Kidney (tissue), 13 donors: ENCODE measurements at regions not wholly inside any gene's neighbourhood (a gene's known extent, or its start where the extent isn't known, plus 50 kb on each side); places are given as distances from the start of the nearest gene placed in this dataset.

Experiments
- DNase-seq, 5 donors: peaks; one replicate each; pipeline ENCODE4 v3.0.0-alpha.2; 2013 to 2020
- FAIRE-seq: peaks from 2 replicates; lab custom pipeline; 2012; peaks lifted over from hg19 to GRCh38; lab: Jason Lieb, UNC
- H3K27ac ChIP-seq, 2 donors: one replicate each; pipeline ENCODE4 v1.7.0; 2013; ENCODE audit warnings: low read depth in 2 of 2, low read length in 2 of 2, inconsistent platforms in 1 of 2
- H3K27me3 ChIP-seq: one replicate; pipeline ENCODE4 v1.7.1; 2013; ENCODE audit warnings: low read length, inconsistent platforms; ENCODE audit not compliant: control insufficient read depth, insufficient read depth
- H3K36me3 ChIP-seq, 3 donors: one replicate each; pipeline versions ENCODE4 v1.7.0 to v1.7.1; 2013; ENCODE audit warnings: low read length in 3 of 3, control low read depth in 1 of 3, inconsistent platforms in 1 of 3; ENCODE audit not compliant: insufficient read depth in 3 of 3, control insufficient read depth in 2 of 3
- H3K4me1 ChIP-seq, 3 donors: one replicate each; pipeline versions ENCODE4 v1.7.0 to v1.7.1; 2013; ENCODE audit warnings: low read length in 3 of 3, inconsistent platforms in 1 of 3, low read depth in 1 of 3; ENCODE audit not compliant: control insufficient read depth in 2 of 3, insufficient read depth in 2 of 3
- H3K4me3 ChIP-seq, 3 donors: one replicate each; pipeline versions ENCODE4 v1.7.0 to v1.8.1; 2013; ENCODE audit warnings: low read length in 3 of 3, control low read depth in 1 of 3, inconsistent platforms in 1 of 3
- H3K9ac ChIP-seq, 3 donors: one replicate each; pipeline versions ENCODE4 v1.7.0 to v1.7.1; 2013; ENCODE audit warnings: low read length in 3 of 3, control low read depth in 1 of 3, inconsistent platforms in 1 of 3
- H3K9me3 ChIP-seq, 3 donors: one replicate each; pipeline versions ENCODE4 v1.7.0 to v1.7.1; 2013; ENCODE audit warnings: low read length in 3 of 3, control low read depth in 1 of 3, inconsistent platforms in 1 of 3; ENCODE audit not compliant: control insufficient read depth in 2 of 3, insufficient read depth in 1 of 3
- intact Hi-C: fragments of 100-400 bp; cut with DNase I; formaldehyde crosslinking; loops from one replicate; pipeline ENCODE4 v1.11.1; 2022
- TF ChIP-seq, protein P1 (sequence below): IDR thresholded peaks from 3 replicates; pipeline ENCODE4 v1.5.1; 2012; ENCODE audit warnings: mild to moderate bottlenecking, moderate library complexity, borderline replicate concordance; ENCODE audit not compliant: insufficient read depth; ENCODE audit errors: extremely low read depth
- donor health status: control.
- donor health status: control.
- donor health status: control.
- donor health status: control.
- donor health status: control.
- donor health status: DM: yes; HTN: yes; CAD: no.
- donor health status: Normal renal cell carcinoma (clear cell type).

DNA sequence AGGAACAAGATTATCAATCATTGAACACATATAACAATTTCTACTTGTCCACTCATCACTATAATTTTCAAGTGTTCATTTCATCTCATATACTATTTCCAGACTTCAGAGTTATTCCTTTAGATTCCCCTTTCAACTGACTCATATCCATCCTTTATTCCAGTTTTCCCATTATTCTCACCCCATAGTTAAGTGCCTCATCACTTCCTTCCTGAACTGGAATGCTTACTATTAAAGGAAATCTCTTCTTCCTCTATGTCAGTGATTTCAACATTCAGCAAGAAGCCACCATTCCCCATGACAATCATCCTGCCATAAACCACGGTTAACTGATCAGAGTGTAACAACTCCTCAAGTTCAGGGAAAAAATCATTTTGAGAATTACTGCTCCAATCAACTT, 198.9 kb downstream of the FBXO8 start:
- Histone ChIP-seq H3K27me3 (no peaks in the 10 kb centered on the region), H3K4me1 (no peaks in the 10 kb centered on the region), H3K9ac (no peak overlapping the region), H3K36me3 (no peaks in the 10 kb centered on the region), H3K9me3 (no peaks in the 10 kb centered on the region), H3K27ac (no peak overlapping the region), H3K4me3 (no peak overlapping the region)
- no peak for FAIRE-seq
- intact Hi-C loops: no loop called here
- TF ChIP-seq, protein P1, sequence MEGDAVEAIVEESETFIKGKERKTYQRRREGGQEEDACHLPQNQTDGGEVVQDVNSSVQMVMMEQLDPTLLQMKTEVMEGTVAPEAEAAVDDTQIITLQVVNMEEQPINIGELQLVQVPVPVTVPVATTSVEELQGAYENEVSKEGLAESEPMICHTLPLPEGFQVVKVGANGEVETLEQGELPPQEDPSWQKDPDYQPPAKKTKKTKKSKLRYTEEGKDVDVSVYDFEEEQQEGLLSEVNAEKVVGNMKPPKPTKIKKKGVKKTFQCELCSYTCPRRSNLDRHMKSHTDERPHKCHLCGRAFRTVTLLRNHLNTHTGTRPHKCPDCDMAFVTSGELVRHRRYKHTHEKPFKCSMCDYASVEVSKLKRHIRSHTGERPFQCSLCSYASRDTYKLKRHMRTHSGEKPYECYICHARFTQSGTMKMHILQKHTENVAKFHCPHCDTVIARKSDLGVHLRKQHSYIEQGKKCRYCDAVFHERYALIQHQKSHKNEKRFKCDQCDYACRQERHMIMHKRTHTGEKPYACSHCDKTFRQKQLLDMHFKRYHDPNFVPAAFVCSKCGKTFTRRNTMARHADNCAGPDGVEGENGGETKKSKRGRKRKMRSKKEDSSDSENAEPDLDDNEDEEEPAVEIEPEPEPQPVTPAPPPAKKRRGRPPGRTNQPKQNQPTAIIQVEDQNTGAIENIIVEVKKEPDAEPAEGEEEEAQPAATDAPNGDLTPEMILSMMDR: no peak
- DNase-seq: no peak

DNA sequence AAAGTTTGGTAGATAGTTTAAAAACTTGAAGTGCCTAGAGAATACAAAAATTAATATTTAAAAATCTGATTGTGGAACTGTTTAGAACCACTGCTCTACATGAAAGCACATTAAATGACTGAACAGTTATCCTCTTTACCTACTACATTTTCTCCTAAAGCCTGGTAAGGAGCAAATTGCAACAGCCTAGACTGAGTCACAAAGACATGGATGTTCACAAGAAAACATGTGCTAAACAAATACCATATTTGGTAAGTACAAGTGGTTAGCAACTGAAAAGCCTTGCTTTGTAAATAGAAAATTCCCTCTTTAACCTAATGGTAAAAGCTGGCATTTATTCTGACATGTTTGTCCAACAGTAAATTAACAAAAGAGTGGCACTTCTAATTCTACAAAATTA, 203.1 kb downstream of the FBXO8 start:
- no peaks in the 10 kb centered on the region for H3K36me3 ChIP-seq
- no peak overlapping the region for H3K27ac ChIP-seq
- H3K27me3 ChIP-seq: no peaks in the 10 kb centered on the region
- H3K9me3 ChIP-seq: no peaks in the 10 kb centered on the region
- no peak overlapping the region for H3K9ac ChIP-seq
- DNase-seq (no peak), FAIRE-seq (no peak)
- intact Hi-C loops: no loop called here
- no peak overlapping the region for H3K4me3 ChIP-seq
- no peaks in the 10 kb centered on the region for H3K4me1 ChIP-seq
- TF ChIP-seq, protein P1: no peak

- FAIRE-seq (no peak), DNase-seq (no peak)
- H3K27ac ChIP-seq: no peak overlapping the region
- no peaks in the 10 kb centered on the region for H3K27me3 ChIP-seq
- no peaks in the 10 kb centered on the region for H3K36me3 ChIP-seq
- no peaks in the 10 kb centered on the region for H3K9me3 ChIP-seq
- H3K4me1 ChIP-seq: no peaks in the 10 kb centered on the region
- intact Hi-C loops: no loop called here
- no peak overlapping the region for H3K4me3 ChIP-seq
- TF ChIP-seq, protein P1: no peak
- no peak overlapping the region for H3K9ac ChIP-seq
These were observed 211.9 kb downstream of the FBXO8 start for GRCh38 chr4:174071595-174071994.

DNA sequence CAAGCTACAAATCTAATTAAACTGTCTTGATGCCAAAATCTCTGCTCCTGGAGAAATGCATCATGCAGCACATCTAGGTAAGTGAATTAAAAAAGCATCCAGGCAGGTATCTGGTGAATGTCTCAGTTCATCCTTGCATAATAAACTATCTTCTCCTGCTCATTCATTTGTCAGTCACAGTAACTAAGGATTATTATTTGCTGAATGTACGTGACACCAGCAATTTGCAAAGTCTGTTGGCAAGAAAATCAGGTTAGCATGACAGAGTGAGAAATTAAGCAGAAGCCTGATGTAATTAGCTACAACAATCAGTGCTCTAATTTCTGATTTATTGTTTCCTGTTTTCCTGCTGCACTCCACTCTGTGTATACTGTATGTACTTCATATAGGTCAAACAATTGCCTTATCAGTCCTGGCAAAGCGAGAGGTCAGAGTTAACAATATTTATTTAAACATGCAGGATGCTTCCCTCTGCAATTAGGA, 213.6 kb downstream of the FBXO8 start:
- TF ChIP-seq, protein P1: no peak
- H3K27ac ChIP-seq: no peak overlapping the region
- FAIRE-seq (no peak), DNase-seq (no peak)
- H3K27me3 ChIP-seq: no peaks in the 10 kb centered on the region
- H3K4me1 ChIP-seq: no peaks in the 10 kb centered on the region
- H3K4me3 ChIP-seq: no peak overlapping the region
- H3K9ac ChIP-seq: no peak overlapping the region
- intact Hi-C loops: no loop called here
- no peaks in the 10 kb centered on the region for H3K9me3 ChIP-seq
- H3K36me3 ChIP-seq: no peaks in the 10 kb centered on the region
